HCT116 (cell line): ENCODE measurements at regions not wholly inside any gene's neighbourhood (a gene's known extent, or its start where the extent isn't known, plus 50 kb on each side); places are given as distances from the start of the nearest gene placed in this dataset.

Experiments used
- ATAC-seq: fragments of 200-7000 bp; cut with Tn5 transposase; 2 replicates; pipeline ENCODE4 v1.9.1; 2020; ENCODE audit warnings: mild to moderate bottlenecking, moderate library complexity
- BruUV-seq: library from RNA; stranded (reverse); fragments of 400-500 nt; replicated peaks from 2 replicates; lab custom pipeline; 2021; lab: Mats Ljungman, UMichigan
- CTCF ChIA-PET: fragments of 300-600 bp; sonication (Branson Sonifier 250); formaldehyde crosslinking; loops from one replicate; lab custom pipeline; 2021; ENCODE audit warnings: antibody characterized with exemption; lab: Charles Lee
- POLR2A ChIA-PET: fragments of 300-600, 350-600 bp; sonication (Branson Sonifier 250); formaldehyde crosslinking; loops from one replicate; lab custom pipeline; 2021; ENCODE audit warnings: antibody characterized with exemption; lab: Charles Lee
- RAD21 ChIA-PET, 2 experiments: fragments of 300-600 bp; sonication (Branson Sonifier 250); formaldehyde crosslinking; loops; one replicate each; lab custom pipeline; 2023; ENCODE audit warnings: low total read pairs in 2 of 2; ENCODE audit not compliant: uncharacterized antibody in 2 of 2, unreplicated experiment in 2 of 2, low non-redundant PET in 1 of 2; lab: Charles Lee
- DNase-seq: peaks from one replicate; pipeline ENCODE4 v3.0.0-alpha.2; 2010; ENCODE audit warnings: low read depth, low spot score
- H2AFZ ChIP-seq: fragments of 200-600 bp; shearing (Covaris generic), sonication (generic); 2 replicates; pipeline ENCODE4 v1.6.1; 2017; ENCODE audit warnings: low read depth, mixed run types, mixed read lengths, antibody characterized with exemption, low read length; ENCODE audit not compliant: poor library complexity, severe bottlenecking
- H3K27ac ChIP-seq: 2 replicates; pipeline ENCODE4 v1.5.1; 2012; ENCODE audit warnings: low read depth, low read length
- H3K27me3 ChIP-seq: fragments of 200-600 bp; sonication (generic); 2 replicates; pipeline ENCODE4 v1.6.1; 2016; ENCODE audit warnings: mixed run types, low read length, mixed read lengths; ENCODE audit not compliant: insufficient read depth
- H3K36me3 ChIP-seq, 2 experiments: fragments of 200-500 bp in 1 of 2; fragments of 200-600 bp in 1 of 2; sonication (Bioruptor generic) in 1 of 2; sonication (generic) in 1 of 2; 2 replicates each; pipeline versions ENCODE4 v1.5.1 to v1.6.1; 2014 to 2016; ENCODE audit warnings: low read length in 2 of 2, inconsistent platforms in 1 of 2, mixed read lengths in 1 of 2, mixed run types in 1 of 2; ENCODE audit not compliant: insufficient read depth in 2 of 2, control insufficient read depth in 1 of 2
- H3K4me1 ChIP-seq, 2 experiments: fragments of 200-600 bp in 1 of 2; sonication (generic) in 1 of 2; 2 replicates each; pipeline versions ENCODE4 v1.5.1 to v1.6.1; 2012 to 2017; ENCODE audit warnings: low read length in 2 of 2, inconsistent platforms in 1 of 2, mild to moderate bottlenecking in 1 of 2, mixed read lengths in 1 of 2, mixed run types in 1 of 2, moderate library complexity in 1 of 2; ENCODE audit not compliant: insufficient read depth in 2 of 2, control insufficient read depth in 1 of 2
- H3K4me2 ChIP-seq: fragments of 200-600 bp; sonication (generic); 2 replicates; pipeline ENCODE4 v1.6.1; 2017; ENCODE audit warnings: mixed run types, low read length, mixed read lengths
- H3K4me3 ChIP-seq, 2 experiments: fragments of 200-600 bp in 1 of 2; sonication (generic) in 1 of 2; replicated peaks in 1 of 2; 2 replicates each; pipeline ENCODE4 v1.5.1; 2011 to 2016; ENCODE audit warnings: low read length in 2 of 2, control low read depth in 1 of 2, low read depth in 1 of 2, mild to moderate bottlenecking in 1 of 2, mixed read lengths in 1 of 2, mixed run types in 1 of 2
- H3K79me2 ChIP-seq: fragments of 200-600 bp; sonication (generic); 2 replicates; pipeline ENCODE4 v1.6.1; 2017; ENCODE audit warnings: mild to moderate bottlenecking, mixed run types, low read length, moderate library complexity, mixed read lengths; ENCODE audit not compliant: insufficient read depth
- H3K9ac ChIP-seq: fragments of 200-600 bp; sonication (generic); 2 replicates; pipeline ENCODE4 v1.6.1; 2016; ENCODE audit warnings: low read length, mixed read lengths
- H3K9me2 ChIP-seq: fragments of 200-600 bp; sonication (generic), shearing (Covaris generic); 2 replicates; pipeline ENCODE4 v1.6.1; 2017; ENCODE audit warnings: mixed run types, mild to moderate bottlenecking, moderate library complexity; ENCODE audit not compliant: insufficient read depth
- H3K9me3 ChIP-seq, 2 experiments: fragments of 200-500 bp in 1 of 2; fragments of 200-600 bp in 1 of 2; sonication (Bioruptor generic) in 1 of 2; sonication (generic) in 1 of 2; 2 replicates each; pipeline ENCODE4 v1.6.1; 2014 to 2017; ENCODE audit warnings: low read length in 2 of 2, mixed read lengths in 2 of 2, inconsistent platforms in 1 of 2, low read depth in 1 of 2, mild to moderate bottlenecking in 1 of 2, mixed run types in 1 of 2, moderate library complexity in 1 of 2; ENCODE audit not compliant: control insufficient read depth in 1 of 2, insufficient read depth in 1 of 2
- H4K20me1 ChIP-seq: fragments of 200-600 bp; sonication (generic), shearing (Covaris generic); 2 replicates; pipeline ENCODE4 v1.6.1; 2017; ENCODE audit warnings: mixed run types, mild to moderate bottlenecking, moderate library complexity; ENCODE audit not compliant: insufficient read depth
- CBX3 ChIP-seq: IDR thresholded peaks from 2 replicates; pipeline ENCODE4 v1.6.1; 2012; ENCODE audit warnings: low read depth
- CEBPB ChIP-seq: IDR thresholded peaks from 2 replicates; pipeline ENCODE4 v1.6.1; 2012; ENCODE audit warnings: low read depth
- EGR1 ChIP-seq: IDR thresholded peaks from 2 replicates; pipeline ENCODE4 v1.6.1; 2012; ENCODE audit warnings: low read depth
- ELF1 ChIP-seq: IDR thresholded peaks from 2 replicates; pipeline ENCODE4 v1.6.1; 2012; ENCODE audit warnings: low read depth, borderline replicate concordance
- FOSL1 ChIP-seq: IDR thresholded peaks from 2 replicates; pipeline ENCODE4 v1.6.1; 2012; ENCODE audit warnings: low read depth
- POLR2A ChIP-seq: IDR thresholded peaks from 2 replicates; pipeline ENCODE4 v1.7.0; 2011; ENCODE audit warnings: borderline replicate concordance; ENCODE audit not compliant: insufficient read depth, insufficient read length; ENCODE audit errors: extremely low read depth
- POLR2AphosphoS5 ChIP-seq: IDR thresholded peaks from 2 replicates; pipeline ENCODE4 v1.6.1; 2011; ENCODE audit warnings: mild to moderate bottlenecking, low read depth, low read length, moderate library complexity
- RAD21 ChIP-seq: IDR thresholded peaks from 2 replicates; pipeline ENCODE4 v1.6.1; 2012; ENCODE audit warnings: low read depth, mild to moderate bottlenecking
- SIN3A ChIP-seq: IDR thresholded peaks from 2 replicates; pipeline ENCODE4 v1.6.1; 2012; ENCODE audit warnings: low read depth
- SP1 ChIP-seq: IDR thresholded peaks from 2 replicates; pipeline ENCODE4 v1.6.1; 2012; ENCODE audit warnings: low read depth
- TCF7L2 ChIP-seq: IDR thresholded peaks from 2 replicates; pipeline ENCODE4 v1.7.0; 2011; ENCODE audit warnings: borderline replicate concordance, inconsistent platforms; ENCODE audit not compliant: insufficient read depth, insufficient read length; ENCODE audit errors: extremely low read depth
- YY1 ChIP-seq: IDR thresholded peaks from 2 replicates; pipeline ENCODE4 v1.6.1; 2011; ENCODE audit warnings: low read length, low read depth, moderate library complexity, mild to moderate bottlenecking; ENCODE audit not compliant: insufficient replicate concordance; ENCODE audit errors: extremely low read depth
- ZNF274 ChIP-seq: fragments of 200-500 bp; sonication (Bioruptor generic); IDR thresholded peaks from 2 replicates; pipeline ENCODE4 v1.6.1; 2014; ENCODE audit warnings: mild to moderate bottlenecking, low read depth, low read length, inconsistent platforms
- intact Hi-C: fragments of 100-400 bp; cut with micrococcal nuclease; formaldehyde crosslinking; loops from 2 replicates; pipeline ENCODE4 v1.10.0; 2022
- TF ChIP-seq, protein P1 (sequence below): IDR thresholded peaks from 2 replicates; pipeline ENCODE4 v1.6.1; 2012
- TF ChIP-seq, protein P2 (sequence below): IDR thresholded peaks from 2 replicates; pipeline ENCODE4 v1.6.1; 2012
- TF ChIP-seq, protein P3 (sequence below): IDR thresholded peaks from 2 replicates; pipeline ENCODE4 v1.6.1; 2012; ENCODE audit warnings: low read depth

DNA sequence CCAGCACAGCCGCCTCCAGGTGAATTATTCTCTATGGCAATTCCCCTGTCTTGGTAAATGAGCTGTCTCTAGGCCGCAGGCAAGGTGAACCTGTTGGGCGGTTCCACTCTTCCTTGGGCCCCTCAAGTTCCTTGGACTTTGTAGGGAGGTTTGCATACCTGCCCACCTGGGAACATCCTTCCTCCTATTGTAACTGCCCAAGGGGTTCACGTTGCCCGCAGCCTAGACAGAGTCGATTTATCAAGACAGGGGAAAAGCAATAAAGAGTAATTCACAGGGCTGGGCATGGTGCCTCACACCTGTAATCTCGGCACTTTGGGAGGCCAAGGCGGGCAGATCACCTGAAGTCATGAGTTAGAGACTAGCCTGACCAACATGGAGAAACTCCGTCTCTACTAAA lies 122.5 kb downstream of the KCNJ18 start:
- no TSS peak for BruUV-seq
- Histone ChIP-seq H2AFZ (no peak overlapping the region), H3K27me3 (no peaks in the 10 kb centered on the region), H3K36me3 (no peaks in the 10 kb centered on the region), H3K9me2 (no peaks in the 10 kb centered on the region), H3K79me2 (no peaks in the 10 kb centered on the region), H3K4me2 (no peak overlapping the region), H3K4me1 (no peaks in the 10 kb centered on the region), H4K20me1 (no peaks in the 10 kb centered on the region), H3K9me3 (no peaks in the 10 kb centered on the region), H3K9ac (no peak overlapping the region), H3K27ac (no peak overlapping the region), H3K4me3 (no peak overlapping the region)
- intact Hi-C loops = no loop called here
- ChIA-PET RAD21 (no interaction called here), CTCF (no interaction called here), POLR2A (no interaction called here)
- no peak for DNase-seq
- TF ChIP-seq SIN3A = no peak
- ATAC-seq = no peak

DNA sequence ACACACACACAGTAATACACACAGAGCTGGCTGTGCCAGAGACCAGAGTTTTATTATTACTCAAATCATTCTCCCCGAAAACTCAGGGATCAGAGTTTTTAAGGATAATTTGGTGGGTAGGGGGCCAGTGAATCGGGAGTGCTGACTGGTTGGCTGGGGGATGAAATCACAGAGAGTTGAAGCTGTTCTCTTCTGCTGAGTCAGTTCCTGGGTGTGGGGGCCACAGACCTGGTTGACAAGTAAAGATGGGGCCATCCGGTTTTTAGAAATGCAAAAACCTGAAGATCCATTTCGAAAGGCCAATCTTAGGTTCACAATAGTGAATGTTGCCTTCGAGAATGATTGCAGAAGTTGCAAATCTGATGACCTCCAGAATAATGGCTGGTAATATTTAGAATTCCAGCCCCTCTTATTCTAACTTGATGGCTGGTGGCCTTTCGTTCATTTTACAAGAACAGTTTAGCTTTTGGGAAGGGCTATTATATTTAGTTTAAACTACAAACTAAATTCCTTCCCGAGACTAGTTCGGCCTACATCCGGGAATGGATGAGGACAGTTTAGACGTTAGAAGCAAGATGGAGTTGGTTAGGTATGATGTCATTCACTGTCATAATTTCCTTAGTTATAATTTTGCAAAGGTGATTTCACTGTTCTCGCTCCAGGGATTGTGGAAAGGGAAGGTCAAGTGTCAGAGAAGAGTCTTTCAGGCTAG lies 123.2 kb downstream of the KCNJ18 start:
- no peak overlapping the region for H3K4me3 ChIP-seq
- no peaks in the 10 kb centered on the region for H3K9me3 ChIP-seq
- no peak overlapping the region for H3K4me2 ChIP-seq
- no peaks in the 10 kb centered on the region for H3K79me2 ChIP-seq
- no peaks in the 10 kb centered on the region for H4K20me1 ChIP-seq
- RAD21 ChIA-PET = no interaction called here
- POLR2A ChIA-PET = no interaction called here
- H3K27me3 ChIP-seq = peaks cover 4% of the 10 kb centered on the region; the same call in 1 of the 2 replicates
- no peak for ATAC-seq
- H3K9ac ChIP-seq = no peak overlapping the region
- no peak for TF ChIP-seq YY1
- no peak for TF ChIP-seq TCF7L2
- no peak for TF ChIP-seq CEBPB
- TF ChIP-seq FOSL1 = no peak
- TF ChIP-seq POLR2A = no peak
- no peak for TF ChIP-seq EGR1
- no peak for TF ChIP-seq ZNF274
- TF ChIP-seq, protein P1, sequence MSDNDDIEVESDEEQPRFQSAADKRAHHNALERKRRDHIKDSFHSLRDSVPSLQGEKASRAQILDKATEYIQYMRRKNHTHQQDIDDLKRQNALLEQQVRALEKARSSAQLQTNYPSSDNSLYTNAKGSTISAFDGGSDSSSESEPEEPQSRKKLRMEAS = no peak
- no peak for TF ChIP-seq ELF1
- TF ChIP-seq SP1 = no peak
- TF ChIP-seq, protein P2, sequence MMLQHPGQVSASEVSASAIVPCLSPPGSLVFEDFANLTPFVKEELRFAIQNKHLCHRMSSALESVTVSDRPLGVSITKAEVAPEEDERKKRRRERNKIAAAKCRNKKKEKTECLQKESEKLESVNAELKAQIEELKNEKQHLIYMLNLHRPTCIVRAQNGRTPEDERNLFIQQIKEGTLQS = no peak
- no peak for TF ChIP-seq RAD21
- TF ChIP-seq, protein P3, sequence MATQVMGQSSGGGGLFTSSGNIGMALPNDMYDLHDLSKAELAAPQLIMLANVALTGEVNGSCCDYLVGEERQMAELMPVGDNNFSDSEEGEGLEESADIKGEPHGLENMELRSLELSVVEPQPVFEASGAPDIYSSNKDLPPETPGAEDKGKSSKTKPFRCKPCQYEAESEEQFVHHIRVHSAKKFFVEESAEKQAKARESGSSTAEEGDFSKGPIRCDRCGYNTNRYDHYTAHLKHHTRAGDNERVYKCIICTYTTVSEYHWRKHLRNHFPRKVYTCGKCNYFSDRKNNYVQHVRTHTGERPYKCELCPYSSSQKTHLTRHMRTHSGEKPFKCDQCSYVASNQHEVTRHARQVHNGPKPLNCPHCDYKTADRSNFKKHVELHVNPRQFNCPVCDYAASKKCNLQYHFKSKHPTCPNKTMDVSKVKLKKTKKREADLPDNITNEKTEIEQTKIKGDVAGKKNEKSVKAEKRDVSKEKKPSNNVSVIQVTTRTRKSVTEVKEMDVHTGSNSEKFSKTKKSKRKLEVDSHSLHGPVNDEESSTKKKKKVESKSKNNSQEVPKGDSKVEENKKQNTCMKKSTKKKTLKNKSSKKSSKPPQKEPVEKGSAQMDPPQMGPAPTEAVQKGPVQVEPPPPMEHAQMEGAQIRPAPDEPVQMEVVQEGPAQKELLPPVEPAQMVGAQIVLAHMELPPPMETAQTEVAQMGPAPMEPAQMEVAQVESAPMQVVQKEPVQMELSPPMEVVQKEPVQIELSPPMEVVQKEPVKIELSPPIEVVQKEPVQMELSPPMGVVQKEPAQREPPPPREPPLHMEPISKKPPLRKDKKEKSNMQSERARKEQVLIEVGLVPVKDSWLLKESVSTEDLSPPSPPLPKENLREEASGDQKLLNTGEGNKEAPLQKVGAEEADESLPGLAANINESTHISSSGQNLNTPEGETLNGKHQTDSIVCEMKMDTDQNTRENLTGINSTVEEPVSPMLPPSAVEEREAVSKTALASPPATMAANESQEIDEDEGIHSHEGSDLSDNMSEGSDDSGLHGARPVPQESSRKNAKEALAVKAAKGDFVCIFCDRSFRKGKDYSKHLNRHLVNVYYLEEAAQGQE = no peak
- TF ChIP-seq POLR2AphosphoS5 = no peak
- no peak for TF ChIP-seq CBX3
- CTCF ChIA-PET = no interaction called here
- no peaks in the 10 kb centered on the region for H3K4me1 ChIP-seq
- intact Hi-C loops = no loop called here
- H3K36me3 ChIP-seq = no peaks in the 10 kb centered on the region
- H3K9me2 ChIP-seq = no peaks in the 10 kb centered on the region
- DNase-seq = no peak
- H2AFZ ChIP-seq = no peak overlapping the region
- no TSS peak for BruUV-seq
- H3K27ac ChIP-seq = no peak overlapping the region
